ENCODE measurements at regions not wholly inside any gene's neighbourhood (a gene's known extent, or its start where the extent isn't known, plus 50 kb on each side); places are given as distances from the start of the nearest gene placed in this dataset.

DNA sequence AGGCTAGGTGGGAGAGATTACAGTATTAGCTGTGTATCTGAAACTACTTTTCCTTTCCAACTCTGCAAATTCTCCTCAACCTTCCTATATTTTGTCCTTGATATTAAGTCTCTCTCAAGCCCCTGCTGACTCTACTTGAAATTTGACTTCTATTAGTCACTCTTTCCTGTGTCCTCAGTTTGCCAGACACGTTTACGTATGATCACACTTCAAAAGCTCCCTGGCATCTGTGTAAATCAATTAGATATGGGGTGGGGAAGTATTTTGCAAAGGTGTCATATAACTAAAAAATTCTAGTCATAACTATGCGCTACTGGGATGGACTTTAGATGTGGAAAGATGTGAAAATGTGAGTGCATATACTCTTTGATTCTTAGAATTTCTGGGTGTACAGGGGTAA is 67.4 kb upstream of the ARHGAP24 start:
- no peak for DNase-seq

DNA sequence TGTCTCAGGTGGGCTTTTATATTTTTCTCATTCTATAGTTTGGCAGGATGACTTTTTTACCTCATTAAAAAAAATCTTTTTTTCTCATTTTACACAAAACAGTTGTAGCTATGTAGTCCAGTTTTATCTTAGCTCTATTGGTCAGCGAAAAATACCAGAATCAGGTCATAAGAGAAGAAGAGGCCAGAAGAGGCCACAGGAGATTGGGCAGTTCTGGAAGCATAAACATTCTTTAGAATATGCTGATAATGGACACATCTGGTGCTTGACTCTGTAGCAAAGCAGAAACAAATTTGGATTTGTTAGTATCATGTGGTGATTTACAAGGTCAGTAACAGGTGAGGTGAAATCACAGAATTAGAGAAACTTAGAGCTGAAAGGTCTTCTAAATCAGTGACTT is 66.6 kb upstream of the ARHGAP24 start:
- no peak for DNase-seq

DNA sequence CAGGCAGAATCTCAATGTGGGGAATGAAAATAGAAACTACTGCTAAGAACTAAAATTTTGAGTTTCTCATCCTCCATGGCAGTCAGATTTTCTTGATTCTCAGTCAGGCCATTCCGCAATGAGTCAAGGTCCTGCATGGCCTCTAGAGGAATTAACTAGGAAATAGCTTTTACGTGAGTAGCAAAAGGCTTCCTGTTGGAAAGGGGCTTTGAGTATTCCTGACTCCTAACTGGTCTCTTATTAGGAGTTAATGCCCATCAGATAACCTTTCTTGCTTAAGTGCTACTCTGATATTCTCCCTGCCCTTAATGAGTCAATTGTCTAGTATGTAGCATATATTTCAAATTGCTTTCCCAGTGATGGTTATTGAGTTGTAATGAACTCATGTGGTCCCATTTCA is 65.7 kb upstream of the ARHGAP24 start:
- no peak for DNase-seq

DNA sequence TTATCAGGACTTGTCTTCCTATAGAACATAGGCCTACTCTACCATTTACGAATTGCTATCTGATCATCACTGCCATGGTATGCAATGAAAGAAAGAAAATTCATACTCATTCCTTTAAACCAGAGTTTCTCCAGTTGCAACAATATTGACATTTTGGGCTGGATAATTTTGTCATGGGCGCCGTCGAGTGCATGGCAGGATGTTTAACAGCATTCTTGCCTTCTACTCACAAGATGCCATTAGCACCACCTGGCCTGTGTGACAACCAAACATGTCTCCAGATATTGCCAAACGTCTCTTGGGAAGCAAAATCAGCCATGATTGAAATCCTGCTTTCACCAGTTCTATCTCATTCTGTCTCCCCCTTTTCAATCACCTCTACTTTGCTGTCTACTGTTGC is 63.6 kb upstream of the ARHGAP24 start:
- no peak for DNase-seq

DNA sequence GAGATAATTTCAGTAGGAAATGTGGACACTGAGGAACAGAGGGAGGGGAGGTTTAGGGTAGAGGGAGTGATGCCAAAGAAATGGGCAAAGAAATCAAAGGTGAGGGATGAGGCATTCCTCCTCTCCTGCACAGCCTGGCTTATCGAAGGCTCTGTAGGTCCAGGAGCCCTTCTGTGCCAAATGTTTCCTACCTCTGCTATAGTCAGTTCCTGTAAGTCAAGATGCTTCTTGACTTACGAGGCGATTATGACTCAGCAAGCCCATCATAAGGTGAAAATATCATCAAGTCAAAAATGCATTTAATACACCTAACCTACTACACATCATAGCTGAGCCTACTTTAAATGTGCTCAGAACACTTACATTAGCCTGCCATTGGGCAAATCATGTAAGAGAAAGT is 60.0 kb upstream of the ARHGAP24 start:
- no peak for DNase-seq

- no peak for DNase-seq
Measured at GRCh38 chr4:85416094-85416493, 58.9 kb upstream of the ARHGAP24 start.

GRCh38 chr4:85419103-85419502 is 55.8 kb upstream of the ARHGAP24 start:
- DNase-seq = no peak

DNA sequence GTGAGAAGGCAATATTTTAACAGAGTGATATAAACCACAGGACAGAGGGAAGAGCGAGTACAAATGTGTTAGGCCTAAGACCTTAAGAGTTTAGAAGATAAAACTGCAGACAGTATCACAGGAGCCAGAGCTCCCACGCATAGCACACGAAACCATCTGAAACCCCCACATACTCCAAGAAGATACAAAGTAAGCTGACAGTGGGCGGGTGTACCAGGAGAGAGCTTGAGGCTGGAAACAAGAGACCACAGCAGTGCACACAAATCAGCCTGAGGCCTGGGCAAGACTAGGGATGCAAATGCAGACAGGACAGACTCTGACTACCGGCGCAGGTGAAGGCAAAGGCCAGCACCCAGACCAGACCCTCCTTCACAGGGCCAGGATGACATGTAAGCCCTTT is 54.1 kb upstream of the ARHGAP24 start:
- no peak for DNase-seq

DNA sequence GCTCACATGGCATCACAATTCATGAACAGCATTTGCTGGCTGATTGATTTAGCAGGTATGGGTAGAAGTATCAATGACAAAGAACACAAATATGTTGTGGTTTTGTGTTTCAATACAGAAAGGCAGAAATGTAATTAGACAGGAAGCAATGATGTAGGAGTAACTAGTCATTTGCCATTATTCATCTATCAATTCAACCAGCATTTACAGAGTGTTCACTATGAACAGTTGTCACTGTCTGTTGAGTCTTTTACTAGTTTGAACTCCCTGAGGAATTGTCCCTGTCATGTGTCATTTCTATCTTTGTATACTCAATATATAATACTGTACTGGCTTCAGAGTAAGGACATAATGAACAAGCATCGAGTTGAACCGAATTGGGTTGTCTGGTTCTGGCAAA is 51.5 kb upstream of the ARHGAP24 start:
- no peak for DNase-seq

All from NCI-H1694 (cell line).